GM18868 (cell line): ENCODE measurements at regions not wholly inside any gene's neighbourhood (a gene's known extent, or its start where the extent isn't known, plus 50 kb on each side); places are given as distances from the start of the nearest gene placed in this dataset.
A peak's percentile ranks its signal among the peaks of the same experiment; 100 is the strongest.
"Not testable (repeated sequence)": the region's sequence is repeated elsewhere in the genome, so short reads cannot be mapped to it uniquely, and the experiment has no call there.

Experiments used
- ATAC-seq: cut with Tn5 transposase; IDR thresholded peaks from one replicate; pipeline ENCODE4 v1.9.1; 2021; ENCODE audit warnings: mild to moderate bottlenecking, moderate library complexity; ENCODE audit not compliant: unreplicated experiment

GRCh38 chr5:163695830-163696578, 190.6 kb downstream of the MAT2B start:
- peak; percentile 98 for ATAC-seq

GRCh38 chr5:163696579-163696887, 191.1 kb downstream of the MAT2B start:
- ATAC-seq = no peak

GRCh38 chr5:163706053-163706771, 200.8 kb downstream of the MAT2B start:
- no peak for ATAC-seq

GRCh38 chr5:163712011-163712410, 206.6 kb downstream of the MAT2B start:
- no peak for ATAC-seq

GRCh38 chr5:163718272-163718671, 212.9 kb downstream of the MAT2B start:
- no peak for ATAC-seq

GRCh38 chr5:163724305-163724704, 218.9 kb downstream of the MAT2B start:
- ATAC-seq = no peak

- peak; percentile 91 for ATAC-seq
These were observed 221.6 kb downstream of the MAT2B start for GRCh38 chr5:163727028-163727427.

- no peak for ATAC-seq
These were observed 224.9 kb downstream of the MAT2B start for GRCh38 chr5:163730206-163730756.

GRCh38 chr5:163731256-163731655, 225.8 kb downstream of the MAT2B start:
- ATAC-seq = no peak

GRCh38 chr5:163735069-163735468, 229.7 kb downstream of the MAT2B start:
- no peak for ATAC-seq

GRCh38 chr5:163747586-163747985, 242.2 kb downstream of the MAT2B start:
- no peak for ATAC-seq

GRCh38 chr5:163748934-163749333, 243.5 kb downstream of the MAT2B start:
- ATAC-seq = no peak

GRCh38 chr5:163750415-163750814, 245.0 kb downstream of the MAT2B start:
- not testable (repeated sequence) for ATAC-seq

- ATAC-seq = no peak
These were observed 250.1 kb downstream of the MAT2B start for GRCh38 chr5:163755505-163755904.

- no peak for ATAC-seq
These were observed 250.8 kb downstream of the MAT2B start for GRCh38 chr5:163756170-163756569.

- ATAC-seq = no peak
These were observed 251.9 kb downstream of the MAT2B start for GRCh38 chr5:163757344-163757743.

- ATAC-seq = no peak
These were observed 252.9 kb downstream of the MAT2B start for GRCh38 chr5:163758283-163758711.

- ATAC-seq = no peak
These were observed 253.7 kb downstream of the MAT2B start for GRCh38 chr5:163759000-163759704.

- ATAC-seq = no peak
These were observed 255.1 kb downstream of the MAT2B start for GRCh38 chr5:163760498-163760897.

GRCh38 chr5:163766936-163767670, 261.7 kb downstream of the MAT2B start:
- ATAC-seq = no peak

GRCh38 chr5:163770625-163771024, 265.2 kb downstream of the MAT2B start:
- no peak for ATAC-seq
